G401 (cell line): ENCODE measurements at regions not wholly inside any gene's neighbourhood (a gene's known extent, or its start where the extent isn't known, plus 50 kb on each side); places are given as distances from the start of the nearest gene placed in this dataset.
"Not testable (repeated sequence)": the region's sequence is repeated elsewhere in the genome, so short reads cannot be mapped to it uniquely, and the experiment has no call there.

Experiments
- DNase-seq: peaks from one replicate; pipeline ENCODE4 v3.0.0-alpha.2; 2015; ENCODE audit warnings: low spot score
- in situ Hi-C: cut with HindIII; loops from 2 replicates; pipeline ENCODE4 v1.10.0; 2016; ENCODE audit warnings: low sequenced_read_pairs, mixed read lengths

DNA sequence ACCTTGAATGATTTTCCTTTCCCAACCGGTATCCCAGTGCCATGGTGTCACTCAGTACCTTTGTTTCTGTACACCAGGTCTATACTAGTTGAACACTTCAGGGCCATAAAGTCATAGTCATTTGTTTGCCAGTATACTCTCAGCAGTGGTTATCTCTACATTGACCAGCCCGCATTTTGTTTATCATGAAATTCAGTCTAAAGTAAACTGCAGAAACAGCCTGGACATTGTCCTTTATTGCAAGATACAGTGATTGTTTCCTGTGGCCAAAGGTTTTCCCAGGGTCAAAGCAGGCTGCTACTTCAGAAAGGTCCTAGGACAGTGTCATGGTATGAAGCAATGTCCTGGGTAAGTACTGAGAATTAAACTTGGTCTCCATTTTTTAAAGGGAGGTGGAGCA is 407.4 kb downstream of the RWDD3 start:
- in situ Hi-C loops, result no loop called here
- no peak for DNase-seq

DNA sequence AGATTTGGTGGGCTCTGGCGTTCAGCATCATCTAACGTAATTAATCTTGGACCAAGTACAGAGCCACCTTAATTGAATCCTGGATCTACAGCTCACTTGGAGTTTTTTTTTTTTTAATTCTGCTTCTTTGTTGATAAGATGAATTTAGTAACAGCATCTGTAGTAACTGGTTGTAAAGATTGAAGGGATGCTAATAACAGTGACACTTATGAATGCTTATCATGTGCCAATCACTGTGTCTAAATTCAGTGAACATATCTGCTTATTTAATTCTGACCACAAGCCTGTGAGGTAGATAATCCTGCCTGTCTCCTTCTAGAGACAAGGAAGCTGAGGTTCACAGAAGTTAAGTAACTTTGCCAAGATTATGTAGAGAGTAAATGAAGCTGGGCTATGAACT is 408.0 kb downstream of the RWDD3 start:
- no peak for DNase-seq
- in situ Hi-C loops, result no loop called here

DNA sequence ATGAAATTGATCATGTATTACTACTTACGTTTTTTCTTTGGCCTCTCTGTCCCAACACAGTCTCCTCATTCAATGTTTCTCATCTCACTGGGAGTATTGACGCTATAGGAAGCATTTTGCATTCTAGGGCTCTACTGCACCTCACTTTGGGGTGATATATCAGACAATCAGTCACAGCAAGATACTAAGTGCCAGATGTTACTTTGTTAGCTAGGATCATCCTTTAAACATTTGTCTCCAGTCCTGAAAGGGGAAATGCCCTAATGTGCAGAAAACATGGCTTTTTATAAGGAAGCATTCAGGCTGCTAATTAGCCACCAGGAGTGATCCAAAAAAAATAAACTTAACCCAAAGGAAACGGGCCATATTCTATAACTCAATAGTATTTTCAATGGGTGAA is 409.1 kb downstream of the RWDD3 start:
- in situ Hi-C loops, result no loop called here
- no peak for DNase-seq

DNA sequence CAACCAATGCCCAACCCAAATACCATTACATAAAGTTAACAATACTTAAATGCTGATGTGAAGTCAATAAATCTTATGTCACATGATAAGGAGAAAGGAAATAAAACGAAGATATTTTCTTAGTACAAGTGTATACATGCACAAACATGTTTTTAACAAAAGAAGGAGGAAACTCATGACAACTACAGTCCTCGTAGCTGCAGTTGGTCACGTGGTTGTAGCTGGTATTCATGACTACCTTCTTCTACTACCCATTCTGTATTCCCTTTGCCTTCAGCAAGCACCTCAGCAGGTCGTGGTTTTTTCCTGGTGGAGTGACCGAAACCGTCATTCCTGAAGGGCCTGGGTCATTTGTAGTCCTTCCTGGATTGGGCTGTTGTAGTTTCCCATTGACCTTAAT is 411.1 kb downstream of the RWDD3 start:
- in situ Hi-C loops, DNase-seq: not testable (repeated sequence)

DNA sequence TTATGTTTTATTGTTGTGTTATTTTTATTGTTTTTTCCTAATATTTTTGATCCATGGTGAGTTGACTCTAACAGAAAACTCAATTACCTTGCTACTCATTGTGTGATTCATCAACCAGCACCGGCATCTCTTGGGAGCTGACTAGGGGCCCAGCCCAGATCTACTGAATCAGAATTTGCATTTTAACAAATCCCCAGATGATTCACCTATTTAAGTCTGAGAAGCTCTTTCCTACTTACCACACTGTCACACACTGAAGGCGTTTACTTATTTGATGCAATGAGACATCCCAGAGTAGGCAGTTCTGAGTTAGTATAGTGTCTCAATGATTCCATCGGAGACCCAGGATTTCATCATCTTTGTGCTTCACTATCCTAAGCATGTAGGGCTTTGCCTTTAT is 416.6 kb downstream of the RWDD3 start:
- in situ Hi-C loops, result no loop called here
- no peak for DNase-seq

DNA sequence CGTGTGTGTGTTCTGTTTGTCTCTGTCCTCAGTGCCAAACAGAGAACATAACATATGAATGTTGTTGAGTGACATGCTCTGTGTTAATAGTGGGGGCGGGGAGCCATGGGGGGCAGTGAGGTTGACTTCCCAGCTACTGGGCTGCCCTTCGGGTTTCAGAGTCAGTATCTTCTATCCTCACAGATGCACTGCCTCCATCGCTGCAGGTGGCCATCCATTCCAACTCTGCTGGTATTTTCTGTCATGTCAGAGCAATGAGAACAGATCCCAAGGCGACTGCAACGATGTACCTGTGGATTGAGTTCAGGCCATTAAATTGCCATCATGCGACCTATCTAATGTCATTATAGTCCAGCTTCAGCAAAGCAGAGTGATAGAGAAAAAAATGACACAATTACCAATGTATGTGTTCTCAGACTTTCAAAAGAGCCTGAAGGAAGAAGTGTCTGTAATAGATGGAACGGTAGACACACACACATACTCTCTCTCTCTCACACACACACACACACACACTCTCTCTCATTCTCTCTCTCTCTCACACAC is 418.5 kb downstream of the RWDD3 start:
- in situ Hi-C loops, result no loop called here
- DNase-seq, result no peak

DNA sequence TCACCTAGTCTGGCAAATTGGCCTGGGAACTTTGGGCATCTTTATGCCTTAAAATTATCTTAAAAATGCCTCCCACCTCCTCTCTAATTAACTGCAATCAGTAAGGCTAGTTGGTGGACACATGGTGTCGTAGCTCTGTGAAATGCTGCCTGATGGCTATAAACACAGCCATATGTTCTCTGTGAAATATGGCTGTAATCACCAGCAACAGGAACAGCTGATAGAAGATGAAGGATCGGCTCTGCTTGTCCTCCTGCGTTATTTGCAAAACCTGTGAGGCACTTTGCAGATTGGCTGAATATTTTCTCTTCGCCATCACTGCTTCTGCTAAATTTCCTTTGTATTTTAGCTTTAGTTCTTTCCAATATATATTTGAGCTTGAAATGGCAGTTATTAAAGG is 419.6 kb downstream of the RWDD3 start:
- DNase-seq, result peak; percentile 5
- in situ Hi-C loops, result no loop called here

DNA sequence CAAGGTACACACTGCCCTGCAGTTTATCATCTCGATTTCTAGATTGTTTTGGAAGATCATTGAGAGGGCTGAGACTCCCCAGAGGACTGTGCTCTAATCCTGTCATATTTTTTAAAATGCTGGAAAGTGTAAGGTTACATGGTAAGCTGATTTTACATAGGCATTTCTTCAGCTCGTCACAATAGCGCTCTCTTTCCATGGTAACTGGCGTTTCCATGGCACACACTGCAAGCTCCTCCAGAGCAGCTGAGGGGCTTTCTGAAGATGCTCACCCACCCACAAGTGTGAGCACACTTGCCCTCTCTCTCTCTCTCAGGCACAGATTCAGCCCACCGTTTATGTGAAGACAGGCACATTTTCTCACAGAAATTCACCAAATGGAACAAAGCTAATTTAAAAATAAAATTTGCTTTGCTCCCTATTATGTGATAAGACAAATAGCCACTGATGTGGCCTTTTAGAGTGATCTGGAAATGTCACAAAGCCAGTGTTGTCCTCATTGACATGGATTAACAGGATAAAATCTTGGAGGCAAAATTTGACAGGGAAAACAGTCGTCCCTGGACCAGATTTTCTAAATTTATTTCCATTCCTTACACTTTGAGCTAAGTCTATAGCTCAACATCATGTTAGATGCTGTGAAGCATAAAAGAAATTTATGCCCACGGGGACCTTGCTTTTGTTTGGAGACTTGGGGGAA is 421.5 kb downstream of the RWDD3 start:
- in situ Hi-C loops, result no loop called here
- DNase-seq, result no peak

DNA sequence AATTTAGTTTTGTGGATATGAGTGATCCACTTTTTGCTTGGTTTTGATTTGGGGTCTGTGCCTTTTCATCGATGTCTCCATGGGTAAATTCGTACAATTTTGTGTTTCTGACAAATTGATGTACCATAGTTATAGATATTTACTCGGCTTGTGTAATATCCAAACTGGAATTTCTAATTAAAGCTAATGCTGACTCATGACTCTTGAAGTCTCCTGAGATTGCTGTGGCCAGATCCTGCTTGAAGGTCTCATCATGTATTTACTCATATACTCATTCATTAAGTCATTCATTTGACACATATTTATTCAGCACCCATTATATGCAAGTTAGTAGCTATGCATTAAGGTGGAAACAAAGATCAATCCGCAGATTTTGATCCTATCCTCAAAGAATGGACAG is 423.2 kb downstream of the RWDD3 start:
- DNase-seq, result no peak
- in situ Hi-C loops, result no loop called here

DNA sequence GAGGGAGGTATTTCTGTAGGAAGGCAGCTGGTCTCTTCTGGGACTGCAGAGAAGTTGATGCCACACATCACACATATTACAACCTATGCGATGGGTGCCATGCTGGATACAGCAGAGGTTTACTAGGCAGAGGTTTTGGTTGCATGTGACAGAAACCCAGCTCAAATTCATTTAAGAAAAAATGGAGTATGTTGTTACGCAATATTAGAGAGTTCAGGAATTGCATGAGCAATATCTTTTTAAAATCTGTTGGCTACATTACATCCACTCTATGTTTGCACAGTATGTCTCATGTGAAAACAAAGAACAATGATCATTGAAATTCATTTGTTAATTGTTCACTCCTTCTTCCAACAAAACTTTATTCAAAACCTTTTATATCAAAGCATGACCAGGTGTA is 425.2 kb downstream of the RWDD3 start:
- no peak for DNase-seq
- in situ Hi-C loops, result no loop called here

DNA sequence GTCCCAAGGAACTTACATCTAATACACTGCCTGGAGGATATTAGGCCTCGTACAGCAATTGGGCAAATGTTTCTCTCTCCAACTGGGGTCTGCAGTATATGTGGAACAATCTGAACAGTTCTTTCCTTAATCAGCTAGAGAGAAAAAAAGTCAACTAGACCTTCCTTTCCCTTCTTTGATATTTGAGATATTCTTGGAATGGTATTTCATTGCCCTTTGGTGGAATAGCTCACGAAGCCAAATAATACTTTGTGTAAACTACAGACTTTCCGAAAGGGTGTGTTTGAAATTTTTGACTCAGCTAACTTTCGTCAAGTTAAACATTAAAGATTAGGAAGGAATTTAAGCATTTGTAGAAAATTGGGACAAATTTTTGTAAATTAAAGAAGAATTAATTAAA is 425.6 kb downstream of the RWDD3 start:
- in situ Hi-C loops, result no loop called here
- DNase-seq, result no peak

DNA sequence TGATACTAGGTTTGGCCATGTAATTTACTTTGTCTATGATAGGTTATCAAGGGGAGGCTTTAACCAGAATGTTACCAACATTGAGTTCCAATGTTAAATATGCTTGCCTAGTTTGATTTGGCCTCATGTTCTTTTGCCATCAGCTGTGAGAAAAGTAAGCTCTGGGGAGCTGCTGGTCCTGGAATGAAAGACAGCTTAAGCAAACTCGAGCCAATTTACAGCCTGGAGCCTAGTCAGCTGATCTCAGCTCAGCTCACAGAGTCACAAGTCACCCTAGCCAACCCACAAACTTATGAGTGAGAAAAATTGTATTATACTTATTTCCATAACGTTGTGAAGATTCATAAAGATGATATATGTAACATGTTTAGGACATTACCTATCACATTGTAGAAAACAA is 426.7 kb downstream of the RWDD3 start:
- in situ Hi-C loops, result no loop called here
- DNase-seq, result no peak

DNA sequence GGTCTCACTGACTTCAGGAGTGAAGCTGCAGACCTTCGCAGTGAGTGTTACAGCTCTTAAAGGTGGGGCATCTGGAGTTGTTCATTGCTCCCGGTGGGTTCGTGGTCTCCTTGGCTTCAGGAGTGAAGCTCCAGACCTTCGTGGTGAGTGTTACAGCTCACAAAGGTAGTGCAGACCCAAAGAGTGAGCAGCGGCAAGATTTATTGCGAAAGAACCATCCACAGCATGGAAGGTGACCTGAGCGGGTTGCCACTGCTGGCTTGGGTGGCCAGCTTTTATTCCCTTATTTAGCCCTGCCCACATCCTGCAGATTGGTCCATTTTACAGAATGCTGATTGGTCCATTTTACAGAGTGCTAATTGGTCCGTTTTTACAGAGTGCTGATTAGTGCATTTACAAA is 429.5 kb downstream of the RWDD3 start:
- in situ Hi-C loops, DNase-seq: not testable (repeated sequence)

DNA sequence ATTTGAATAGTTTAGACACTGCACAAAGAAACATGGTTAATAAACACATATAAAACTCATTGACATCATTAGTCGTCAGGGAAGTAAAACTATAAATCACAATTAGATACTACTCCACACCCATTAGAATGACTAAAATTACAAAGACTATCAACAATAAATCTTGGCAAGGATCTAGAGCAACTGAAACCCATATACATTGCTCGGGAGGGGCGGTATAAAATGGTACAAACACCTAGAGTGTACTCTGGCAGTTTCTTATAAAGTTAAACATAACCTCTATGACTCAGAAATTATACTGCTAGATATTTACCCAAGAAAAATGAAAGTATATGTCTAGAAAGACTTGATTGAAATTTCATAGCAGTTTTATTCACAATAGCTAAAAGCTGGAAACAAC is 434.2 kb downstream of the RWDD3 start:
- no peak for DNase-seq
- in situ Hi-C loops, result no loop called here

DNA sequence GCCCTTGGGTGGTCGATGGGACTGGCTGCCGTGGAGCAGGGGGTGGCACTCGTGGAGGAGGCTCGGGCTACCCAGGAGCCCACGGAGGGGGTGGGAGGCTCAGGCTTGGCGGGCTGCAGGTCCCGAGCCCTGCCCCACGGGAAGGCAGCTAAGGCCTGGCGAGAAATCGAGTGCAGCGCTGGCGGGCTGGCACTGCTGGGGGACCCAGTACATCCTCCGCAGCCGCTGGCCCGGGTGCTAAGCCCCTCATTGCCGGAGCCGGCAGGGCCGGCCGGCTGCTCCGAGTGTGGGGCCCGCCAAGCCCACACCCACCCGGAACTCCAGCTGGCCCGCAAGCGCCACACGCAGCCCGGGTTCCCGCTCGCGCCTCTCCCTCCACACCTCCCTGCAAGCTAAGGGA is 435.6 kb downstream of the RWDD3 start:
- in situ Hi-C loops, DNase-seq: not testable (repeated sequence)

DNA sequence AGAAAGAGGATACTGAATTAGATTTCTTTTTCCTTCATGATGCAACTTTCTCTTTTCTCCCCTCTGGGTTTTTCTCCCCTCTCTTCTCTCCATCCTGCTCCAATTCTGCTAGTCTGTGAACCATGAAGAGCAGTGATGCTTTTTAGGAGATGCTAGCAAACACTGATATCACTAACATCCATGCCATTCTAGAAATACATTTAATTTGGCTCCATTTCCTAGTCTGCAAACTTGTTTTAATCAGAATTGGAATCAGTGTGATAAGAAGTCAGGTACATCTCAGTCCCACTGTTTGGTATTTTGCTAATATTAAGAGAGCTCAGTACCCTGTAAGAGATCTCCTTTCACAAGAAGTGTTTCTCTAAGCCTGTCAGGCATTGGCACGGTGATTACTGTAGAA is 437.1 kb downstream of the RWDD3 start:
- DNase-seq, result no peak
- in situ Hi-C loops, result no loop called here

DNA sequence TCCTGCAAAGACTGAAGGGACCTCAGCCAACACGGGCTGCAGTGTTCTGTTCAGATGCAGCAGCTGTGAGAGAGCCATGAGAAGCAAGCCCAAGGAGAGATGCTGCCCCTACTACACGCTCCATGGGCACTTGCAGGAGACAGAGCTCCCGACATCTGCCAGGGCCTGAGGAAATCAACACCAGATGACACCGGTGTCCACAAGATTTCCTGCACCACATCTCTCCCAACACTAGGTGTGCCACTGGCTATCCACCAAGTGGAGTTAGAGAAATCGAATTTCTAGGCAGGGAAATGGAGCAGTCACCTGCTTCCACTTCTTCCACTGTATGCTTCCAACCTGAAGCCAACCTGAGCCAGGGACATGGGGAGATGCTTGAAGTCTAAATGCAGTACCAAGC is 445.3 kb downstream of the RWDD3 start:
- in situ Hi-C loops, result no loop called here
- no peak for DNase-seq

DNA sequence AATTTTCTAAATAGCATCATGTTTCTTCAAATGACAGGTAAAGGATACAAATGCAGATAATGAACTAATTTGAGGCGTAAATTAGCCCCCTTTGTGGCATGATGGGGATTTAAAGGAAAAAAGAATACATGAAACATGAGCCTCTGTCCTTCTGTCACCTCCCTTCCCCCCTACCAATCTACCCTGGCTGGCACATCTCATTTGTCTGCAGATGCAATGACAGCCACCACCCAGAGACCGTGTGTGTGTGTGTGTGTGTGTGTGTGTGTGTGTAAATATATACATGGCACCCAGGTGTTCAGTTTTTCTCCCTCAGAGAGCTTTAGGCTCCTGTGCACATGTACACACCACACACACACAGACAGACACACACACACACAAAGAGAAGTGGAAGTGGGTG is 451.1 kb downstream of the RWDD3 start:
- no peak for DNase-seq
- in situ Hi-C loops, result no loop called here

DNA sequence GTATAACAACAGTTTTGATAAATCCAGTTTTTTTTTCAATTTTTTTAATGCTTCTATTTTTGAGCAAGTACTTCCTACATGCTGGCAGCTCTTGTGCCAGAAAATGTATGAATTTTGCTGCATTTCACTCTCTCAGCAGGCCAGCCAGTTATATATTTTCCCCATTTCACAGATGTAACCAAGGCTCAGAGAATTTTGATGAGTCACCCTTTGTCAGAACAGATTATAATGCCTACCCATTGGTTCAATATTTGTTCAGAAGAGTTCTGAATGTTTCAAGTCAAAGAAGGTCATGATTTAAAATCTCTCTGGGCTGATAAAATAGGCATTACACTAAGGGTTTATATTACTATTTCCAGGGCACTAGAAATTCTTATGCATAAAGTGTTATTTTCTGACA is 452.2 kb downstream of the RWDD3 start:
- in situ Hi-C loops, result no loop called here

DNA sequence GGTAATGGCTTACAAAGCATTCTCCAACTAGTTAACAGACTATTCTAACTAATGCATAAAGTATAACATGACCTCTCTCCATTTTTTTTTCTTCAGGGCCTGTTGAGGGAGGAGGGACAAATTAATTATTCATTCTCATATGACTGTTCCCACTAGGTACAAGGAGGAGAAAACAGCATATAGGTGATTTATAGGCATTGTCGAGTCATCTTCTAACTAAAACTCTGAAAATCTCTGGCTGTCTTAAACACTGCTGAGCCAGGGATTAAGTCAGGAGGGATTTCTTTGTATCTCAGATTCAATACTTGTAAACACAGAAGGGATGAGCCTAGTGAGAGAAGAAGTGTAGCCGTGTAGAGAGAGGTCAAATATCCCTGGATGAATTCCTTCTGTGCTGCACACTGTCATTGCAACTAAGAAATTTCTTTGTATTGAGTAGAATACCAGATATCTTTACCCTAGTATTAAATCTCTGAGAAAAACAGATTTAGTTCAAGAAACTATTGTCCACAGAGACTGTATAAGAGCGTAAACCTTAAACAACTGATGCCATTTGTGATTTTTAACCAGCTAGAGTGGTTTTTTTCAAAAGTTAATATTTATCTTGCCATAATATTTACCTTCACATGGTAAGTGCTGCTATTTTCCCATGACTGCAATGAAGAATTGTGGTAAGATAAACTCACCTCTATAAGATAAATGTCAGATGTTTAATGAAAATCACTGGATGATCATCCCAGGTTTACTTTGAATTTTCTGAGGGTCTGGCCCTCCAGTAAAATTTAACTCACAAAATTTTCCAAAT is 465.3 kb downstream of the RWDD3 start:
- no peak for DNase-seq
- in situ Hi-C loops, result no loop called here

More for the DNA sequence above, 452.2 kb downstream of the RWDD3 start:
- no peak for DNase-seq
